ENCODE measurements at regions not wholly inside any gene's neighbourhood (a gene's known extent, or its start where the extent isn't known, plus 50 kb on each side); places are given as distances from the start of the nearest gene placed in this dataset.
"Not testable (repeated sequence)": the region's sequence is repeated elsewhere in the genome, so short reads cannot be mapped to it uniquely, and the experiment has no call there.

GRCh38 chr6:113172531-113172966 lies 684.6 kb upstream of the MARCKS start:
- peak; percentile 52 for DNase-seq

DNA sequence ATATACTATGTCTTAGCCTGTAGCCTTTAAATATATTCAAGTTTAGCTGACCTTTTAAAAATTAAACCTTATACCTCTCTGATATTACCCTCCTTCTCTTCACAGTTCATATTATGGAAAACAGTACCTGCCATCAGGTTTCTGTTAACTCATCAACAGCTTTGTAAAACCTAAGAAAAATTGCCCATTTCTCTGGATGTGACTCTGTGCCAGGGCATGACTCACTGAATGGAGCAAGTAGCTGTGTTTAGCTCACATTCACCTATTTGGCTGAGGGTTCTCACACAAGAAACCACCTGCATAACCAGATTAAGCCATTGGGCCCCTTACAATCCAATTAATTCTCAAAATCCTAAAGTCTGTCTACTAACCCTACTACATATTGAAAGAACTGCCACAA lies 678.8 kb upstream of the MARCKS start:
- no peak for DNase-seq

- no peak for DNase-seq
Observed at GRCh38 chr6:113181164-113181563, 676.0 kb upstream of the MARCKS start.

GRCh38 chr6:113182370-113183141 lies 674.6 kb upstream of the MARCKS start:
- DNase-seq: peak; percentile 34

GRCh38 chr6:113184291-113184690 lies 672.9 kb upstream of the MARCKS start:
- no peak for DNase-seq

- DNase-seq: no peak
Observed at GRCh38 chr6:113184736-113185135, 672.4 kb upstream of the MARCKS start.

DNA sequence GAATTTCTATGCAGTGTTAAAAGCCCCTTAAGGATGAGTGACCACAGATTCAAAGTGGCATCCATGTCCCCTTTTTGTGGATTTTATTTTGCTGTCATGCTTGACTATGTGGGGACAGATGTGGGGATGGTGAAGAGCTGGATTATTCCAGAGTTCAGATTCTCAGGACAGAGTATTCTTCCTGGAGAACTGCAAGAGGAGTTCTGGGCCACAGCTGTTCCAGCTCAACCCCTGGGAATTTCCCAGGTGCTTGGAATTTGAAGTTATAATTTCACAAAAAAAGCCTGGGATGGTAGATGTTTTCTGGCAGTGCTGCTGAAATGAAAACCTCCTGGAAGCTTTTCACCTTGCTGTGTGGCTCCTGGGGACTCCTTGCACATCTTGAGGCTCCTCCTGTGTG lies 671.8 kb upstream of the MARCKS start:
- no peak for DNase-seq

- DNase-seq: no peak
Observed at GRCh38 chr6:113187661-113188060, 669.5 kb upstream of the MARCKS start.

- no peak for DNase-seq
Observed at GRCh38 chr6:113188962-113189361, 668.2 kb upstream of the MARCKS start.

GRCh38 chr6:113190170-113190569 lies 667.0 kb upstream of the MARCKS start:
- DNase-seq: no peak

DNA sequence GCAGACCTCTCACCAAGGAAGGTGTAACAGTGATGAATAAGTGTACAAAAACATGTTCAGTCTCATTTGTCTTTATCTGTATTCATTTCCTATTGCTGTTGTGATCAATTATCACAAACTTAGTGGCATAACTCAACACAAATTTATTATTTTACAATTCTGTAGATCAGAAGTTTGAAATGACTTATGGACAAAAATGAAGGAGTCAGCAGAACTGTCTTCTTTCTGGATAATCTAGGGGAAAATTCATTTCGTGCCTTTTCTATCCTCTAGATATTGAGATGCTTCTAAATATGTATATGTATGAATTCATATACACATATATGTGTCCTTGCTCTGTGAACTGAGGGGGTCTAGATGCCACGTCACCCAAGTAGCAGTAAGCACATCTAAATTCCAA lies 663.1 kb upstream of the MARCKS start:
- no peak for DNase-seq

DNA sequence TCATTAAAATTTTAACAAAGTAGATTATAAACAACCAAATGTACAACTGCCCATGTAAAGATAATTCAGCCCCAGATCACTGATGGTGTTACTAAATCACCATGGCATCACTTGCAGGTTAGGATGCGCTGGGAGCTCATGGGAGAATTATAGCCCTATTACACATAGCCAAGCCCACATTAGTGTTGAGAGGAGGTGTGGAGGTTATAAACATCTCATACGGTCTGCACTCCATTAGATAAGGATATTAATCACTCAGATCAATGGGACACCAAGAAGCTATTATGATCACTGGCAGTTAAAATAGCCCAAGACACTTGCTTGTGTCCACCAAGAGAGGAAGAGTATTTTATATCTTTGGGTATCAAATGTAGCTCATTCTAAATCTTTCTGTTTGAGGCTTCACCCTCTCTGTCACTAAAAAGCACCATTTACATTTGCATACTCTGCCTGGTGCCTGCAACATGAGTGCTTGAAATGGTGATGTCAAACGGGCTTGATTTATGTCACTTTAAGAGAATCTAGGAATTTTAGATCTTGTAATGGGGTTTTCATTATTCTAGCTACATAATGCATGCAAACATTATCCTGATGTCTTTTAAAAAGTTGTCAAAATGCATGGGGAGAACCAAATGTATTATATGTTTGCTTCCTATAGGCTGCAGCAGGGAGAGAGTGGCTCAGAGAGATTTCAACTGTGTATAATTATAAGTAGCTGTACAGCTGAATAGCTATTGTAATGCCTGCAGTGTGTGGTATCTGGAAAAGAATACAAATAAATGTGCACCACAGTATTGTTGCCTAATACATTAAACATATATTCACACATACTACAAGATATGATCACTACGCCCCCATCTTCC lies 654.1 kb upstream of the MARCKS start:
- no peak for DNase-seq

DNA sequence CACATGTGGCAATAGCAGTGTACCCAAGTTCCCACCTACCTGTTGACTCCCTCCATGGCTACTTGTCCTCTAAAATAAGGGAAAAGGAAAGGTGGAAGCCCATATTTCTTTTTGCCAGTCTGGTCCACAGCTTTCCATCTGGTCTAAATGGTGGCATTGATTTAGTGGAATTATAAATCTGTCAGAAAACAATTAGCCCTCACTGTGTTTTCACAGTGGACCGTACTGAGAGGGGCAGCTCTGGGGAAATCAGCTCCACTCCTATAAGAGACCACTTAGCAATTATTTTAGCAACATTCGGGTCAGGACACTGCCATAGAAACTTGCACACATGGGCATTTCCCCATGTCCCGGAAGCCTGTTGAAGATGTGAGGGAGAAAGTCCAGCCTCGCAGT lies 653.4 kb upstream of the MARCKS start:
- DNase-seq: no peak

GRCh38 chr6:113205553-113205952 lies 651.6 kb upstream of the MARCKS start:
- DNase-seq: no peak

- no peak for DNase-seq
Observed at GRCh38 chr6:113208726-113209125, 648.4 kb upstream of the MARCKS start.

DNA sequence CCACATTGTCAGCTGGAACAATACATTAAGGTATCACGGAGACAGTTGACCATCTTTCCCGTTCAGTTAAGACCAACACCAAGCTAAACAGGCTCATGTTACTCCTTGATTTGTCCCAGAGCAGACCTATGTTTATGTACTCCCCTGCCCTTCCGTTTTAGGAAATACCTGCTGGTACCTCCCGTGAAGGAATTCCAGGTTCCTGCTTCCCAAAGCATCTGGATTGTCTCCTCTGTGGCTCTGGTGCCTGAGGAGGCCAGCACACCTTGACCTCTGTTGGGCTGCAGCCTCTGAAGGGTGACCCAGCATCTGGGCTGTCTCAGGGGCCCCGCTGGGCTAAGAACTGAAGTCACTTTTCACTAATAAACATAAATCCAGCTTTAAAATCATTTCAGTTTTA lies 647.8 kb upstream of the MARCKS start:
- DNase-seq: no peak

DNA sequence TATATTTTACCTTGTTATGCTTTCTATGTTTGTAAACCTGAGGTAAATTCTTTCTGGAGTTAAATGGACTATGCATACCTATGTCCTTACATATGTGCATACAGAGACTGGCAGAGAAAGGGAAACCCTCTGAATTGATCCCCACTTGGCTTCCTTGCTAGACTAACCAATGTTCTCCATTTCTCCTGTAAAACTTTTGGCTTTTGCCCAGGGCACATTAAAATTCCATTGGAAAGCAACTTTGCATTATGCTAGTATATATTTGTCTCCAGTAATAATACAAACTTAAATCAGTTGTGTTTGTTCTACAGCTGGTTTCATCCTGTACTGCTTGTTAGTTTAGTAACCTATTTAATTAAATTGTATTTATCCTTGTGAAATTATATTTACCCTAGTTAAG lies 646.0 kb upstream of the MARCKS start:
- no peak for DNase-seq

GRCh38 chr6:113219783-113220182 lies 637.4 kb upstream of the MARCKS start:
- DNase-seq: no peak

GRCh38 chr6:113220832-113221231 lies 636.3 kb upstream of the MARCKS start:
- no peak for DNase-seq

GRCh38 chr6:113221850-113222249 lies 635.3 kb upstream of the MARCKS start:
- no peak for DNase-seq

DNA sequence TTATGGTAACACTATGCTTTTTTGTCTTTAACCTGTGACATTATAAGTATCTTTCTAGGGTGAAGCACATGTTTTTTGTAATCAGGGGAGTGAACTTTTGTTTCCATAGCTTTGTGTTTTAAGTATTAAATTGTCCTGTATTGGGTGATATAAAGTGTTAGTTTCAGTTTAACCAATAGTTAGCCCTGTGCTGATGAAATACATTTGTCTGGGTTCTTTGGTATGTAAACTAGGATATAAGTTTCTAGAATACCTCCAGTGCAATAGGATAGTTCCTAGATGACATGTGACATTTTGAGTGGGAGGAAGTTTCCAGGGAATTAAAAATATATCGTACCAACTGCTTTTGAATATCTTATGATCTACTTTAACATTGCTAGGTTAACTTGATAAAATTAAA lies 611.0 kb upstream of the MARCKS start:
- no peak for DNase-seq

- no peak for DNase-seq
Observed at GRCh38 chr6:113248532-113248931, 608.6 kb upstream of the MARCKS start.

GRCh38 chr6:113254194-113254593 lies 603.0 kb upstream of the MARCKS start:
- not testable (repeated sequence) for DNase-seq

DNA sequence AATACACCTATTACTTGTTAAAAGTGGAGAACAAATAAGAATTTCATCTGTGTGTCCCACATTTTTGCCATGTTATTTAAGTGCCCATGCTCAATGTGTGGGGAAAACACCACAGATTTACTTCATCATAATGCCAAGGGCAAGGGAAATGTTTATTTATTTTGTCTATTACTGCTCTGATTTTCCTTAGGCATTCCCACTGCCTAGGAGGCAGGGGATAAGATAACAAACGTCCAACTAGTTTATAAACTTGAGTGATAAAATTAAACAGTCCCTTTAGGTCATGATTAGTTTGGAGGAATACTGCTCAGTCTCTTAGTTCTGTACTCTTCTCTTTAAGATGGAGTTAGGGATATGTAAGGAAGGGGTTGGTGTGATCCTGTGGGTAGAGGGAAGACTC lies 598.4 kb upstream of the MARCKS start:
- no peak for DNase-seq
